Upper lobe of left lung (tissue), 6 donors: ENCODE measurements at regions not wholly inside any gene's neighbourhood (a gene's known extent, or its start where the extent isn't known, plus 50 kb on each side); places are given as distances from the start of the nearest gene placed in this dataset.

ENCODE experiments used
- ATAC-seq, 2 donors: fragments of 200-7000 bp; cut with Tn5 transposase; one replicate each; pipeline ENCODE4 v1.9.1; 2022; ENCODE audit warnings: mild to moderate bottlenecking in 2 of 2, moderate library complexity in 2 of 2; ENCODE audit not compliant: low FRiP score in 2 of 2
- DNase-seq, 2 donors: peaks; one replicate each; pipeline ENCODE4 v3.0.0-alpha.2; 2019 to 2020
- H3K27ac ChIP-seq, 4 donors: fragments of 200-600 bp; sonication (generic); one replicate each; pipeline ENCODE4 v1.5.1; 2016 to 2019
- H3K27me3 ChIP-seq, 4 donors: fragments of 200-600 bp; sonication (generic); one replicate each; pipeline ENCODE4 v1.5.1; 2017 to 2019
- H3K36me3 ChIP-seq, 4 donors: fragments of 200-600 bp; sonication (generic); one replicate each; pipeline ENCODE4 v1.5.1; 2016 to 2019
- H3K4me1 ChIP-seq, 4 donors: fragments of 200-600 bp; sonication (generic); one replicate each; pipeline ENCODE4 v1.5.1; 2018 to 2019
- H3K4me3 ChIP-seq, 4 donors: fragments of 200-600 bp; sonication (generic); one replicate each; pipeline ENCODE4 v1.5.1; 2017 to 2019; ENCODE audit warnings: mild to moderate bottlenecking in 2 of 4, moderate library complexity in 1 of 4
- H3K9me3 ChIP-seq, 4 donors: fragments of 200-600 bp; sonication (generic); one replicate each; pipeline ENCODE4 v1.5.1; 2018 to 2019
- CTCF ChIP-seq, 6 experiments: fragments of 450-650 bp in 4 of 6; fragments of 200-600 bp in 2 of 6; sonication (generic) in 2 of 6; IDR thresholded peaks; one replicate each; pipeline ENCODE4 v1.5.1; 2016 to 2019; ENCODE audit warnings: antibody characterized with exemption in 6 of 6
- EP300 ChIP-seq, 4 donors: sonication (generic); formaldehyde crosslinking; IDR thresholded peaks; one replicate each; pipeline ENCODE4 v1.5.1; 2017; ENCODE audit warnings: antibody characterized with exemption in 4 of 4, control low read depth in 2 of 4
- POLR2A ChIP-seq, 4 donors: fragments of 450-650 bp; IDR thresholded peaks; one replicate each; pipeline ENCODE4 v1.5.1; 2016 to 2017; ENCODE audit warnings: antibody characterized with exemption in 4 of 4, mild to moderate bottlenecking in 2 of 4
- POLR2AphosphoS5 ChIP-seq, 2 donors: sonication (generic); formaldehyde crosslinking; IDR thresholded peaks; one replicate each; pipeline ENCODE4 v1.5.1; 2017; ENCODE audit warnings: antibody characterized with exemption in 2 of 2
- WGBS, 2 donors: methylation state at CpG; one replicate each; pipeline ENCODE4 v1.1.5; 2017 to 2018; 5-methylcytosine and 5-hydroxymethylcytosine counted together
- donor health status: DM: no; HTN: no; CAD: no; lungs with moderate emphysema.
- donor health status: DM: no; HTN: yes; CAD: no; lungs with severe emphysema.

- Histone ChIP-seq H3K4me3 (no peak overlapping the region), H3K27ac (no peak overlapping the region), H3K27me3 (no peaks in the 10 kb centered on the region), H3K36me3 (no peaks in the 10 kb centered on the region), H3K9me3 (no peaks in the 10 kb centered on the region), H3K4me1 (no peaks in the 10 kb centered on the region)
- DNase-seq (no peak), ATAC-seq (no peak)
- TF ChIP-seq CTCF (IDR thresholded peaks at IDR 0.05) (no peak), EP300 (IDR thresholded peaks at IDR 0.05) (no peak), POLR2A (IDR thresholded peaks at IDR 0.05) (no peak), POLR2AphosphoS5 (IDR thresholded peaks at IDR 0.05) (no peak)
- 54 to 56% methylated on average over 1 of the region's 1 CpG for WGBS, 2 donors
Observed at GRCh38 chr7:121493553-121493952, 97.4 kb upstream of the FAM3C start.

GRCh38 chr7:121490309-121490708 is 94.2 kb upstream of the FAM3C start:
- no peaks in the 10 kb centered on the region for H3K9me3 ChIP-seq
- H3K27ac ChIP-seq: no peak overlapping the region
- no peaks in the 10 kb centered on the region for H3K27me3 ChIP-seq
- H3K4me1 ChIP-seq: no peaks in the 10 kb centered on the region
- TF ChIP-seq EP300 (IDR thresholded peaks at IDR 0.05) (no peak), POLR2AphosphoS5 (IDR thresholded peaks at IDR 0.05) (no peak), POLR2A (IDR thresholded peaks at IDR 0.05) (no peak), CTCF (IDR thresholded peaks at IDR 0.05) (no peak)
- ATAC-seq (no peak), DNase-seq (no peak)
- WGBS, 2 donors: 64 to 79% methylated on average over 5 of the region's 5 CpGs
- H3K4me3 ChIP-seq: no peak overlapping the region
- no peaks in the 10 kb centered on the region for H3K36me3 ChIP-seq

- Histone ChIP-seq H3K4me3 (no peak overlapping the region), H3K9me3 (no peaks in the 10 kb centered on the region), H3K4me1 (no peaks in the 10 kb centered on the region), H3K27ac (no peak overlapping the region), H3K27me3 (no peaks in the 10 kb centered on the region), H3K36me3 (no peaks in the 10 kb centered on the region)
- 87 to 88% methylated on average over 2 of the region's 2 CpGs for WGBS, 2 donors
- DNase-seq (no peak), ATAC-seq (no peak)
- TF ChIP-seq EP300 (IDR thresholded peaks at IDR 0.05): no peak
- no peak for TF ChIP-seq POLR2A (IDR thresholded peaks at IDR 0.05)
- no peak for TF ChIP-seq POLR2AphosphoS5 (IDR thresholded peaks at IDR 0.05)
- no peak for TF ChIP-seq CTCF (IDR thresholded peaks at IDR 0.05)
Observed at GRCh38 chr7:121489440-121489839, 93.3 kb upstream of the FAM3C start.

GRCh38 chr7:121488111-121488650 is 92.1 kb upstream of the FAM3C start:
- Histone ChIP-seq H3K27ac (no peak overlapping the region), H3K27me3 (no peaks in the 10 kb centered on the region), H3K36me3 (no peaks in the 10 kb centered on the region), H3K4me1 (no peaks in the 10 kb centered on the region), H3K4me3 (no peak overlapping the region), H3K9me3 (no peaks in the 10 kb centered on the region)
- ATAC-seq: no peak
- TF ChIP-seq CTCF (IDR thresholded peaks at IDR 0.05): no peak
- TF ChIP-seq POLR2A (IDR thresholded peaks at IDR 0.05): no peak
- no peak for TF ChIP-seq EP300 (IDR thresholded peaks at IDR 0.05)
- no peak for TF ChIP-seq POLR2AphosphoS5 (IDR thresholded peaks at IDR 0.05)
- WGBS, 2 donors: 88 to 89% methylated on average over 3 of the region's 3 CpGs
- DNase-seq: no peak

- ATAC-seq: no peak
- TF ChIP-seq POLR2AphosphoS5 (IDR thresholded peaks at IDR 0.05) (no peak), POLR2A (IDR thresholded peaks at IDR 0.05) (no peak), EP300 (IDR thresholded peaks at IDR 0.05) (no peak), CTCF (IDR thresholded peaks at IDR 0.05) (no peak)
- DNase-seq: no peak
- Histone ChIP-seq H3K36me3 (no peaks in the 10 kb centered on the region), H3K27me3 (no peaks in the 10 kb centered on the region), H3K27ac (no peak overlapping the region), H3K4me1 (no peaks in the 10 kb centered on the region), H3K4me3 (no peak overlapping the region), H3K9me3 (no peaks in the 10 kb centered on the region)
- 53 to 54% methylated on average over 1 of the region's 1 CpG for WGBS, 2 donors
Observed at GRCh38 chr7:121486590-121486989, 90.5 kb upstream of the FAM3C start.
